ENCODE measurements at regions not wholly inside any gene's neighbourhood (a gene's known extent, or its start where the extent isn't known, plus 50 kb on each side); places are given as distances from the start of the nearest gene placed in this dataset.
"Not testable (repeated sequence)": the region's sequence is repeated elsewhere in the genome, so short reads cannot be mapped to it uniquely, and the experiment has no call there.

GRCh38 chr1:80158266-80158665 is 1151.7 kb upstream of the ADGRL4 start:
- Mint-ChIP-seq H3K36me3 (ENCODE audit: low read depth) (no peaks in the 10 kb centered on the region), H3K4me3 (no peak overlapping the region), H3K9me3 (peaks cover 42% of the 10 kb centered on the region), H3K27me3 (no peaks in the 10 kb centered on the region), H3K27ac (no peak overlapping the region), H3K4me1 (ENCODE audit: low read depth) (no peaks in the 10 kb centered on the region)
- intact Hi-C loops (cut with micrococcal nuclease): no loop called here

- H3K4me3 Mint-ChIP-seq: no peak overlapping the region
- H3K27ac Mint-ChIP-seq: no peak overlapping the region
- no peaks in the 10 kb centered on the region for H3K36me3 Mint-ChIP-seq (ENCODE audit: low read depth)
- peaks cover 62% of the 10 kb centered on the region for H3K9me3 Mint-ChIP-seq
- no peaks in the 10 kb centered on the region for H3K27me3 Mint-ChIP-seq
- H3K4me1 Mint-ChIP-seq (ENCODE audit: low read depth): no peaks in the 10 kb centered on the region
- intact Hi-C loops (cut with micrococcal nuclease): no loop called here
These were observed 1148.8 kb upstream of the ADGRL4 start for GRCh38 chr1:80155371-80155770.

GRCh38 chr1:80154176-80154575 is 1147.6 kb upstream of the ADGRL4 start:
- peaks cover 63% of the 10 kb centered on the region for H3K9me3 Mint-ChIP-seq
- H3K4me1 Mint-ChIP-seq (ENCODE audit: low read depth): no peaks in the 10 kb centered on the region
- no peak overlapping the region for H3K27ac Mint-ChIP-seq
- no peaks in the 10 kb centered on the region for H3K36me3 Mint-ChIP-seq (ENCODE audit: low read depth)
- intact Hi-C loops (cut with micrococcal nuclease): no loop called here
- H3K4me3 Mint-ChIP-seq: no peak overlapping the region
- no peaks in the 10 kb centered on the region for H3K27me3 Mint-ChIP-seq

GRCh38 chr1:80153762-80154161 is 1147.2 kb upstream of the ADGRL4 start:
- Mint-ChIP-seq H3K9me3 (peaks cover 67% of the 10 kb centered on the region), H3K4me3 (no peak overlapping the region), H3K27ac (no peak overlapping the region), H3K27me3 (no peaks in the 10 kb centered on the region), H3K36me3 (ENCODE audit: low read depth) (no peaks in the 10 kb centered on the region), H3K4me1 (ENCODE audit: low read depth) (no peaks in the 10 kb centered on the region)
- intact Hi-C loops (cut with micrococcal nuclease): no loop called here

DNA sequence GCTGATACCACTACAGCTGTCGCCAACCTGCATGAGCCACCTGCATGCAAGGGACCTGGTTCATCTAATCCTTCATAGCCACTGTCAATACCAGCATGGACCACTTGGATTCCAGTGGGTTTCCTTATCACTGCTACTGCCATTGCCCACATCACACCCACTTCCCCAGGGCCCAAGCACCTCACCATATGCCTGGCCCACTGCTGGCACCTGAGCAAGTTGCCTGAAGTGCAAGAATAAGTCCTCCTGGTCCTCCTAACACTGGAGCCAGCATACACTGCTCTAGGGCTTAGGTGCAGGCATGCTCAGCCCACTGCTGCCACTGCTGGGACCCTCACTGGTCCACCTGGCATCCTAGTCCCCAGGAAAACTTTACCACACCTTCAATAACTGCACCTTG is 1136.8 kb upstream of the ADGRL4 start:
- H3K4me1 Mint-ChIP-seq (ENCODE audit: low read depth): no peaks in the 10 kb centered on the region
- H3K4me3 Mint-ChIP-seq: no peak overlapping the region
- no peaks in the 10 kb centered on the region for H3K36me3 Mint-ChIP-seq (ENCODE audit: low read depth)
- no peaks in the 10 kb centered on the region for H3K27me3 Mint-ChIP-seq
- intact Hi-C loops (cut with micrococcal nuclease): no loop called here
- H3K9me3 Mint-ChIP-seq: peaks cover 52% of the 10 kb centered on the region
- H3K27ac Mint-ChIP-seq: no peak overlapping the region

- H3K27me3 Mint-ChIP-seq; H3K4me1 Mint-ChIP-seq (ENCODE audit: low read depth); H3K36me3 Mint-ChIP-seq (ENCODE audit: low read depth); intact Hi-C loops (cut with micrococcal nuclease); H3K27ac Mint-ChIP-seq; H3K4me3 Mint-ChIP-seq: not testable (repeated sequence)
- H3K9me3 Mint-ChIP-seq: peaks cover 27% of the 10 kb centered on the region
These were observed 1131.5 kb upstream of the ADGRL4 start for GRCh38 chr1:80137946-80138602.

- Mint-ChIP-seq H3K36me3 (ENCODE audit: low read depth) (no peaks in the 10 kb centered on the region), H3K4me3 (no peak overlapping the region), H3K27me3 (no peaks in the 10 kb centered on the region), H3K4me1 (ENCODE audit: low read depth) (no peaks in the 10 kb centered on the region), H3K9me3 (peaks cover 74% of the 10 kb centered on the region), H3K27ac (no peak overlapping the region)
- intact Hi-C loops (cut with micrococcal nuclease): no loop called here
These were observed 1106.9 kb upstream of the ADGRL4 start for GRCh38 chr1:80113168-80114038.

DNA sequence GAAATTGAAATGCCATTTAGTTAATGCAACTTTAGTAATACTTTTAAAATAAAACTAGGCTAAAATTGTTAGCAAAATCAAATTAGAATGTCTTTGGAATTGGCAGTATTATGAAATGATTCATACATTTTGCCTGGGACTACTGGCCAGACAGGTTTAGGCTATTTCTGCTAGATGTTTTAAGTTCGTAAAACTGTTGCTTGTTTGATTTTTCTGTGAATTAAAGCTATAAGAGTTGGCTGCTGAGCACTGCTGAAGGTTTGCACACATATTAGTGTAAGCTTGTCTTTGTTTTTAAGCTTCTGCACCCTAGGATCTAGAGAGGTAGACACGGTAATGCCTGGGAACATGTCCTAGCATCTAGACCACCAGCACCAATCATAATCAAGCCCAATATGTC is 1094.6 kb upstream of the ADGRL4 start:
- Mint-ChIP-seq H3K36me3 (ENCODE audit: low read depth) (no peaks in the 10 kb centered on the region), H3K9me3 (peaks cover 53% of the 10 kb centered on the region), H3K27me3 (no peaks in the 10 kb centered on the region), H3K27ac (no peak overlapping the region), H3K4me1 (ENCODE audit: low read depth) (no peaks in the 10 kb centered on the region), H3K4me3 (no peak overlapping the region)
- intact Hi-C loops (cut with micrococcal nuclease): no loop called here

DNA sequence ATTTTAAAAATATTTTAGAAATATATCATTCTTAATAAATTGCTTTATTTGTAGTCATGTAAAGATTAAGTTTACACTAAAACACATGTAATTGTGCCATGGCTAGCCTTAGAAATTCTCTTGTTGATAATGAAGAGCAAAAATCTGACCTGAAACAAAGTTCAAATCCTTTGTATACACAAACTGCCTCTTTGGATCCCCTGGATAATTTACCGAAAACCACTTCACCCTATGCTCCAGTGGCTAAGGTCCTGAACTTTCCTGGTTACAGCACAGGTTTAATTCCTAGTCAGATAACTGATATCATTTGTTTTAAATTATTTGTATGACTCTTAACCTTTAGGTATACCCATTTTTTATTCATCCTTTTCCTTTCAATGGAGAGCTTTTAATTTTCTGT is 1093.2 kb upstream of the ADGRL4 start:
- Mint-ChIP-seq H3K9me3 (peaks cover 51% of the 10 kb centered on the region), H3K4me3 (no peak overlapping the region), H3K27ac (no peak overlapping the region), H3K4me1 (ENCODE audit: low read depth) (no peaks in the 10 kb centered on the region), H3K36me3 (ENCODE audit: low read depth) (no peaks in the 10 kb centered on the region), H3K27me3 (no peaks in the 10 kb centered on the region)
- intact Hi-C loops (cut with micrococcal nuclease): no loop called here

DNA sequence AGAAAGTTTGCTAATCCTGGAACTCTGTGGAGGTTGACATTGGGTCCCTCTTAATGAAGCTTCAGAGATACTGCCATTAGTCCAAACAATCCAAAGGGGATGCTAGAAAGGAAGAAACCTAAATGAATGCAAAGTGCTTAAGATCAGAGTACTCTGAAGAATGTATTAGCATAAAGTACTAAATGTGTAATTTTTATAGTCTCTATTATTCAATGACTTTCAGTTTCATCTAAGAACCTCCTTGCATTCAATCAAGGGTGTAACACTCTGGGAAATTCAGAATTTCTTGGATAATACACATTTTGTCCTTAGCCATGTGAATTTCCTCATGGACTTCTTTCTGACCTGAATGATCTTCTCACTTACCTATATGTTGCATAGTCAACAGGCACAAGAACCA is 1078.5 kb upstream of the ADGRL4 start:
- H3K4me1 Mint-ChIP-seq (ENCODE audit: low read depth): no peaks in the 10 kb centered on the region
- H3K27me3 Mint-ChIP-seq: no peaks in the 10 kb centered on the region
- H3K36me3 Mint-ChIP-seq (ENCODE audit: low read depth): no peaks in the 10 kb centered on the region
- intact Hi-C loops (cut with micrococcal nuclease): no loop called here
- H3K27ac Mint-ChIP-seq: no peak overlapping the region
- H3K9me3 Mint-ChIP-seq: peaks cover 9% of the 10 kb centered on the region
- H3K4me3 Mint-ChIP-seq: no peak overlapping the region

- no peaks in the 10 kb centered on the region for H3K27me3 Mint-ChIP-seq
- no peak overlapping the region for H3K4me3 Mint-ChIP-seq
- no peak overlapping the region for H3K27ac Mint-ChIP-seq
- H3K36me3 Mint-ChIP-seq (ENCODE audit: low read depth): no peaks in the 10 kb centered on the region
- H3K9me3 Mint-ChIP-seq: peaks cover 9% of the 10 kb centered on the region
- no peaks in the 10 kb centered on the region for H3K4me1 Mint-ChIP-seq (ENCODE audit: low read depth)
- intact Hi-C loops (cut with micrococcal nuclease): no loop called here
These were observed 1077.4 kb upstream of the ADGRL4 start for GRCh38 chr1:80083892-80084291.

- intact Hi-C loops (cut with micrococcal nuclease): no loop called here
- H3K9me3 Mint-ChIP-seq: peaks cover 19% of the 10 kb centered on the region
- no peaks in the 10 kb centered on the region for H3K4me1 Mint-ChIP-seq (ENCODE audit: low read depth)
- H3K36me3 Mint-ChIP-seq (ENCODE audit: low read depth): no peaks in the 10 kb centered on the region
- no peak overlapping the region for H3K4me3 Mint-ChIP-seq
- H3K27ac Mint-ChIP-seq: no peak overlapping the region
- no peaks in the 10 kb centered on the region for H3K27me3 Mint-ChIP-seq
These were observed 1069.9 kb upstream of the ADGRL4 start for GRCh38 chr1:80076469-80076868.

DNA sequence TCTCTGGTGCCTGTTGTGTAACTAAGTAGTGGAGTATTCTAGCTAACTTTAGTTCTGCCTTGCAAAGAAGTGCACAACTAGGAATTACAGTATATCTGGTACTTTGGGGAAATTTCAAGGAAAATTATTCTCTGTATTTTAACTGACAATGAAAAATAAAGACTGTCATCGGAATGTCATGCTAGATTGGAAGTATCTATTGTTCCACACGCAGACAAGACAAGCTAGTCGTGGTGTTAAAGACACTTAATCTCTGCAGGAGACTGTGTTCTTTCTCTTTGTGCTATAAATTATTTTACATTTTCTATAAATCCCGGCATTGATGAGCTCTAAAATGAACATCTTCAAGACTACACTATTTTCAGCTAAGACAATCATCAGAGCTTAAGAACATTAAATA is 1068.8 kb upstream of the ADGRL4 start:
- intact Hi-C loops (cut with micrococcal nuclease): no loop called here
- Mint-ChIP-seq H3K4me1 (ENCODE audit: low read depth) (no peaks in the 10 kb centered on the region), H3K27ac (no peak overlapping the region), H3K4me3 (no peak overlapping the region), H3K9me3 (peaks cover 10% of the 10 kb centered on the region), H3K27me3 (no peaks in the 10 kb centered on the region), H3K36me3 (ENCODE audit: low read depth) (no peaks in the 10 kb centered on the region)

GRCh38 chr1:80072563-80072962 is 1066.0 kb upstream of the ADGRL4 start:
- H3K27ac Mint-ChIP-seq: no peak overlapping the region
- intact Hi-C loops (cut with micrococcal nuclease): no loop called here
- H3K36me3 Mint-ChIP-seq (ENCODE audit: low read depth): no peaks in the 10 kb centered on the region
- H3K4me1 Mint-ChIP-seq (ENCODE audit: low read depth): no peaks in the 10 kb centered on the region
- no peaks in the 10 kb centered on the region for H3K27me3 Mint-ChIP-seq
- peaks cover 10% of the 10 kb centered on the region for H3K9me3 Mint-ChIP-seq
- no peak overlapping the region for H3K4me3 Mint-ChIP-seq

- intact Hi-C loops (cut with micrococcal nuclease): no loop called here
- H3K27me3 Mint-ChIP-seq: no peaks in the 10 kb centered on the region
- peaks cover 8% of the 10 kb centered on the region for H3K9me3 Mint-ChIP-seq
- H3K36me3 Mint-ChIP-seq (ENCODE audit: low read depth): no peaks in the 10 kb centered on the region
- no peaks in the 10 kb centered on the region for H3K4me1 Mint-ChIP-seq (ENCODE audit: low read depth)
- no peak overlapping the region for H3K27ac Mint-ChIP-seq
- no peak overlapping the region for H3K4me3 Mint-ChIP-seq
These were observed 1059.5 kb upstream of the ADGRL4 start for GRCh38 chr1:80066060-80066459.

Measured in dendritic cell treated with granulocyte-macrophage colony-stimulating factor and Interleukin-4, amounts not matched to agents 40 ng/mL and 50 ng/mL, for 4 days (primary cell).